Heart left ventricle (tissue), 16 donors: ENCODE measurements at regions not wholly inside any gene's neighbourhood (a gene's known extent, or its start where the extent isn't known, plus 50 kb on each side); places are given as distances from the start of the nearest gene placed in this dataset.

Experiments
- ATAC-seq, 4 donors: fragments of 200-7000 bp; cut with Tn5 transposase; one replicate each; pipeline ENCODE4 v1.9.1; 2020 to 2022; ENCODE audit warnings: moderate library complexity in 4 of 4, mild to moderate bottlenecking in 3 of 4, moderate number of reproducible peaks in 1 of 4
- DNase-seq, 5 donors: peaks; one replicate each; pipeline ENCODE4 v3.0.0-alpha.2; 2020
- H3K27ac ChIP-seq, 12 donors: fragments of 200-600 bp; sonication (generic) in 4 of 12; one replicate each; pipeline versions ENCODE4 v1.5.0 to v1.8.0; 2016 to 2022; ENCODE audit warnings: mild to moderate bottlenecking in 2 of 12
- H3K27me3 ChIP-seq, 9 donors: fragments of 200-600 bp; sonication (generic) in 2 of 9; one replicate each; pipeline versions ENCODE4 v1.5.1 to v1.8.0; 2016 to 2022; ENCODE audit warnings: mild to moderate bottlenecking in 3 of 9
- H3K36me3 ChIP-seq, 9 donors: fragments of 200-600 bp; sonication (generic) in 2 of 9; one replicate each; pipeline versions ENCODE4 v1.5.0 to v1.8.0; 2018 to 2022; ENCODE audit warnings: mild to moderate bottlenecking in 2 of 9
- H3K4me1 ChIP-seq, 12 donors: fragments of 200-600 bp; sonication (generic) in 4 of 12; one replicate each; pipeline versions ENCODE4 v1.5.0 to v1.8.0; 2016 to 2022; ENCODE audit warnings: mild to moderate bottlenecking in 3 of 12
- H3K4me3 ChIP-seq, 12 donors: fragments of 200-600 bp; sonication (generic) in 4 of 12; one replicate each; pipeline versions ENCODE4 v1.5.0 to v1.8.0; 2017 to 2022; ENCODE audit warnings: mild to moderate bottlenecking in 9 of 12, moderate library complexity in 4 of 12
- H3K9me3 ChIP-seq, 12 donors: fragments of 200-600 bp; sonication (generic) in 4 of 12; one replicate each; pipeline versions ENCODE4 v1.5.0 to v1.8.0; 2016 to 2022; ENCODE audit warnings: mild to moderate bottlenecking in 1 of 12
- POLR2A ChIP-seq, 2 donors: fragments of 450-650 bp; IDR thresholded peaks; one replicate each; pipeline ENCODE4 v1.6.1; 2017; ENCODE audit warnings: antibody characterized with exemption in 2 of 2, mild to moderate bottlenecking in 2 of 2, moderate library complexity in 2 of 2
- WGBS, 4 donors: extraction: QIAGEN DNeasy Blood & Tissue Kit in 2 of 4; methylation state at CpG; one replicate each; pipeline versions ENCODE4 v1.1.5 to v1.1.7; 2013 to 2018; 5-methylcytosine and 5-hydroxymethylcytosine counted together
- intact Hi-C, 10 donors: fragments of 100-400 bp; cut with DNase I; formaldehyde crosslinking; loops; one replicate each; pipeline versions ENCODE4 v1.11.1 to v1.14.2; 2022
- TF ChIP-seq, protein P1 (sequence below), 12 donors: fragments of 200-600 bp; sonication (generic) in 4 of 12; IDR thresholded peaks; one replicate each; pipeline versions ENCODE4 v1.5.0 to v1.8.0; 2018 to 2022; ENCODE audit warnings: antibody characterized with exemption in 12 of 12, mild to moderate bottlenecking in 5 of 12
- donor health status: ischemic (EF 13 %, LVEDD 7.1; RV severe dilation, severe dysfunction).
- donor health status: healthy with polysubstance abuse.
- donor health status: DM: no; HTN: yes; CAD: no.
- donor health status: DM: no; HTN: no; CAD: no.
- donor health status: ischemic (EF 25% LVEDD 6.9; RV normal size, moderate dysfunction).
- donor health status: ischemic (EF 25% LVEDD 5.7; RV mildly dilated, moderate dysfunction).
- donor health status: healthy.
- donor health status: DM: yes; HTN: yes; CAD: no.
- donor health status: ischemic (EF 35%, LVEDD 5.7; RV mildly dilated, moderate dysfunction).
- donor health status: nonischemic (EF 11% LVEDD 7.7; RV severe dilation, severe dysfunction).
- donor health status: DM: yes; HTN: yes; CAD: no.
- donor health status: PGD.
- donor health status: ischemic (EF 29% LVEDD 5.4; RV normal size, mild dysfunction).
- donor health status: nonischemic (EF 23%, LVEDD 6.1; RV moderate dilation, normal function).

- Histone ChIP-seq H3K36me3 (no peaks in the 10 kb centered on the region), H3K4me3 (no peak overlapping the region), H3K27ac (no peak overlapping the region), H3K9me3 (peaks cover 0 to 8% (median 0%) of the 10 kb centered on the region in 12 donors), H3K4me1 (peaks cover 0 to 16% (median 0%) of the 10 kb centered on the region in 12 donors), H3K27me3 (no peaks in the 10 kb centered on the region)
- WGBS, 4 donors = 46 to 53% (median 50%) methylated on average over 3 of the region's 3 CpGs
- intact Hi-C loops = no loop called here
- TF ChIP-seq, protein P1, sequence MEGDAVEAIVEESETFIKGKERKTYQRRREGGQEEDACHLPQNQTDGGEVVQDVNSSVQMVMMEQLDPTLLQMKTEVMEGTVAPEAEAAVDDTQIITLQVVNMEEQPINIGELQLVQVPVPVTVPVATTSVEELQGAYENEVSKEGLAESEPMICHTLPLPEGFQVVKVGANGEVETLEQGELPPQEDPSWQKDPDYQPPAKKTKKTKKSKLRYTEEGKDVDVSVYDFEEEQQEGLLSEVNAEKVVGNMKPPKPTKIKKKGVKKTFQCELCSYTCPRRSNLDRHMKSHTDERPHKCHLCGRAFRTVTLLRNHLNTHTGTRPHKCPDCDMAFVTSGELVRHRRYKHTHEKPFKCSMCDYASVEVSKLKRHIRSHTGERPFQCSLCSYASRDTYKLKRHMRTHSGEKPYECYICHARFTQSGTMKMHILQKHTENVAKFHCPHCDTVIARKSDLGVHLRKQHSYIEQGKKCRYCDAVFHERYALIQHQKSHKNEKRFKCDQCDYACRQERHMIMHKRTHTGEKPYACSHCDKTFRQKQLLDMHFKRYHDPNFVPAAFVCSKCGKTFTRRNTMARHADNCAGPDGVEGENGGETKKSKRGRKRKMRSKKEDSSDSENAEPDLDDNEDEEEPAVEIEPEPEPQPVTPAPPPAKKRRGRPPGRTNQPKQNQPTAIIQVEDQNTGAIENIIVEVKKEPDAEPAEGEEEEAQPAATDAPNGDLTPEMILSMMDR (IDR thresholded peaks at IDR 0.05) = no peak
- no peak for TF ChIP-seq POLR2A (IDR thresholded peaks at IDR 0.05)
- peak; percentile 42 to 76 (median 57) for ATAC-seq
- DNase-seq = peak; percentile 30 to 74 (median 62)
These were observed 439.9 kb upstream of the KLF4 start for GRCh38 chr9:107929443-107929842.

GRCh38 chr9:107928701-107929371 lies 439.3 kb upstream of the KLF4 start:
- peaks cover 0 to 16% (median 0%) of the 10 kb centered on the region in 12 donors for H3K4me1 ChIP-seq
- no peak for TF ChIP-seq POLR2A (IDR thresholded peaks at IDR 0.05)
- TF ChIP-seq, protein P1 (IDR thresholded peaks at IDR 0.05) = no peak
- H3K27ac ChIP-seq = no peak overlapping the region
- no peaks in the 10 kb centered on the region for H3K36me3 ChIP-seq
- peaks cover 0 to 11% (median 0%) of the 10 kb centered on the region in 12 donors for H3K9me3 ChIP-seq
- no peak for DNase-seq
- H3K4me3 ChIP-seq = no peak overlapping the region
- intact Hi-C loops = no loop called here
- H3K27me3 ChIP-seq = no peaks in the 10 kb centered on the region
- WGBS, 4 donors = 77 to 85% (median 79%) methylated on average over 6 of the region's 6 CpGs
- no peak for ATAC-seq

DNA sequence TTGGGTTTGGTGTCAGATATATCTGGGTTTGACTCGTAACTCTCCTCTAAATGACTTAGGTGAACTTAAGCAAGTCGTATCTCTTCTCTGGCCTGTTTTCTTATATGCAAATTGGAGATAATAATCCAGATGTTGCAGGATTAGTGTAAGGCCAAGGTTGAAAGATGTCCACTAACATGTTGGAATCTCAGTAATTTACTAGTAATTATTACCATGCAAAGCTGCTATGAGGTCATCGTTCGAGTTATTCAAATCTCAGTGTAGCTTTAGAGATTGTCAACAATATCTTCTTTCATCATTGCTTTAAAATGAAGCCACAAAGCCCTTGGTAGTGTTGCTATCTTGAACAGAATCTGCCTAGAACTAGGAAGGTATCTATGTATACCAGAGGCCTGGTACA lies 437.7 kb upstream of the KLF4 start:
- Histone ChIP-seq H3K4me1 (peaks cover 0 to 16% (median 0%) of the 10 kb centered on the region in 12 donors), H3K36me3 (no peaks in the 10 kb centered on the region), H3K4me3 (no peak overlapping the region), H3K9me3 (peaks cover 0 to 18% (median 0%) of the 10 kb centered on the region in 12 donors), H3K27ac (no peak overlapping the region), H3K27me3 (no peaks in the 10 kb centered on the region)
- DNase-seq (no peak), ATAC-seq (no peak)
- 88 to 93% (median 93%) methylated on average over 4 of the region's 4 CpGs for WGBS, 4 donors
- TF ChIP-seq POLR2A (IDR thresholded peaks at IDR 0.05) = no peak
- intact Hi-C loops = no loop called here

DNA sequence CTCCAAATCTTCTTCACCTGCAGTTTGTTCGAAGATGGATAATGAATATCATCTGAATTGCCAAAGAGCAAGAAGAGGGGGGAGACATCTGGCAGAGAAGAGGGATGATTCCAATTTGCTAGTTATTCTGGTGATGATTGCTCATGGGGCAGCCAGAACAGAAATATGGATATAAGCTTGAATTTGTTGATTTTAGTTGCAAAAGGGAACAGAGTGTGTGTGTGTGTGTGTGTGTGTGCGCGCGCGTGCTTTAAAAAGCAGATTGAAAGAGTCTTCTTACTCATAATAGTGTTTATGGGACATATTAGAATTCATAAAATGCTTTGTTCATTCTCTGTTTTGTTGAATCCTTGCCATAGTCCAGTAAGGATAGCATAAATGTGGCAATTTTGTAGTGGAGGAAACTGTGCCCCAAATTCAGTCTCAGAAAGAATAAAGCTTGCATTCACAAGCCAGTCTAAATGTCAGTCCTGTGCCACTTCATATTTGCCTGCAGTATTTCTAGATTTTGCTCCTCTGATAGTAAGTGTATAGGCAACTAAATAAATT lies 436.3 kb upstream of the KLF4 start:
- Histone ChIP-seq H3K4me3 (no peak overlapping the region), H3K4me1 (peaks cover 0 to 8% (median 0%) of the 10 kb centered on the region in 12 donors), H3K27me3 (no peaks in the 10 kb centered on the region), H3K9me3 (peaks cover 0 to 18% (median 0%) of the 10 kb centered on the region in 12 donors), H3K27ac (no peak overlapping the region), H3K36me3 (no peaks in the 10 kb centered on the region)
- TF ChIP-seq, protein P1 (IDR thresholded peaks at IDR 0.05) = no peak
- TF ChIP-seq POLR2A (IDR thresholded peaks at IDR 0.05) = no peak
- DNase-seq (no peak), ATAC-seq (no peak)
- intact Hi-C loops = no loop called here
- WGBS, 4 donors = 56 to 89% (median 76%) methylated on average over 5 of the region's 5 CpGs
